KMS-11 (cell line): ENCODE measurements at regions not wholly inside any gene's neighbourhood (a gene's known extent, or its start where the extent isn't known, plus 50 kb on each side); places are given as distances from the start of the nearest gene placed in this dataset.

Experiments used
- H2AFZ ChIP-seq: fragments of 200-600 bp; sonication (generic); 2 replicates; pipeline ENCODE4 v1.6.1; 2016; ENCODE audit warnings: antibody characterized with exemption, mixed run types, low read depth
- H3K27ac ChIP-seq: fragments of 200-600 bp; sonication (generic); 2 replicates; pipeline ENCODE4 v1.6.1; 2016; ENCODE audit warnings: mild to moderate bottlenecking, mixed run types
- H3K27me3 ChIP-seq: fragments of 200-600 bp; sonication (generic); 2 replicates; pipeline ENCODE4 v1.6.1; 2017; ENCODE audit warnings: mild to moderate bottlenecking, low read depth, mixed run types, moderate library complexity; ENCODE audit not compliant: insufficient read depth
- H3K36me3 ChIP-seq: fragments of 200-600 bp; sonication (generic); 2 replicates; pipeline ENCODE4 v1.6.1; 2017; ENCODE audit warnings: mild to moderate bottlenecking, mixed run types; ENCODE audit not compliant: insufficient read depth
- H3K4me1 ChIP-seq: fragments of 200-600 bp; sonication (generic); 2 replicates; pipeline ENCODE4 v1.6.1; 2016; ENCODE audit warnings: mild to moderate bottlenecking, low read depth, mixed run types; ENCODE audit not compliant: poor library complexity, severe bottlenecking
- H3K4me2 ChIP-seq: fragments of 200-600 bp; sonication (generic); 2 replicates; pipeline ENCODE4 v1.7.0; 2016; ENCODE audit warnings: mild to moderate bottlenecking, mixed run types
- H3K4me3 ChIP-seq: fragments of 200-600 bp; sonication (generic); IDR thresholded peaks from 2 replicates; pipeline ENCODE4 v1.6.1; 2017; ENCODE audit warnings: low read depth, low read length, mixed read lengths; ENCODE audit not compliant: insufficient read depth
- H3K79me2 ChIP-seq: fragments of 200-600 bp; sonication (generic); 2 replicates; pipeline ENCODE4 v1.6.1; 2016; ENCODE audit warnings: low read depth, mixed run types; ENCODE audit not compliant: insufficient read depth
- H3K9ac ChIP-seq: fragments of 200-600 bp; sonication (generic); 2 replicates; pipeline ENCODE4 v1.6.1; 2016; ENCODE audit warnings: mild to moderate bottlenecking, mixed run types
- H4K20me1 ChIP-seq: fragments of 200-600 bp; sonication (generic); 2 replicates; pipeline ENCODE4 v1.6.1; 2016; ENCODE audit warnings: mild to moderate bottlenecking, mixed run types; ENCODE audit not compliant: insufficient read depth
- TF ChIP-seq, protein P1 (sequence below): fragments of 200-600 bp; sonication (generic); conservative IDR thresholded peaks from 2 replicates; pipeline ENCODE4 v1.6.1; 2017; ENCODE audit warnings: low read depth, mild to moderate bottlenecking, antibody characterized with exemption, low read length, moderate library complexity, mixed read lengths

DNA sequence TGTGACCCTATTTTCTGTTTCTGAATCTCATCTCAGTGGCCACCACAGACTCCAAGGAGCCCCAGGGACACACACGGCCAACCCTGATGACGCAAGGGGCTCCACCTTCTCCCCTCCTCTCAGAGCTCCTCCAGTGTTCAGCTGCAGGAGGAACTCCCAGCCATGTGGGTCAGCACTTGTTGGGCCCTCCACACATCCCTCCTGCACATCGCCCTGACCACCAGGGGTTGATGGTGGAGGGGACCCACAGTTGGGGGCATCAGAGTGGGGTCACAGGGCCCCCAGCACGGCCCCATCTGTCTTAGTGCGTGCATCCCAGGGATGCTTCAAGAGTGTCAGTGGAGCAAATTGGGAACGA lies 499.6 kb downstream of the BRD1 start:
- Histone ChIP-seq H3K4me1 (no peaks in the 10 kb centered on the region), H3K9ac (no peak overlapping the region), H3K27ac (no peak overlapping the region), H3K4me2 (no peak overlapping the region), H3K36me3 (no peaks in the 10 kb centered on the region), H3K79me2 (no peaks in the 10 kb centered on the region), H3K27me3 (no peaks in the 10 kb centered on the region), H2AFZ (no peak overlapping the region), H3K4me3 (no peak overlapping the region), H4K20me1 (no peaks in the 10 kb centered on the region)
- TF ChIP-seq, protein P1, sequence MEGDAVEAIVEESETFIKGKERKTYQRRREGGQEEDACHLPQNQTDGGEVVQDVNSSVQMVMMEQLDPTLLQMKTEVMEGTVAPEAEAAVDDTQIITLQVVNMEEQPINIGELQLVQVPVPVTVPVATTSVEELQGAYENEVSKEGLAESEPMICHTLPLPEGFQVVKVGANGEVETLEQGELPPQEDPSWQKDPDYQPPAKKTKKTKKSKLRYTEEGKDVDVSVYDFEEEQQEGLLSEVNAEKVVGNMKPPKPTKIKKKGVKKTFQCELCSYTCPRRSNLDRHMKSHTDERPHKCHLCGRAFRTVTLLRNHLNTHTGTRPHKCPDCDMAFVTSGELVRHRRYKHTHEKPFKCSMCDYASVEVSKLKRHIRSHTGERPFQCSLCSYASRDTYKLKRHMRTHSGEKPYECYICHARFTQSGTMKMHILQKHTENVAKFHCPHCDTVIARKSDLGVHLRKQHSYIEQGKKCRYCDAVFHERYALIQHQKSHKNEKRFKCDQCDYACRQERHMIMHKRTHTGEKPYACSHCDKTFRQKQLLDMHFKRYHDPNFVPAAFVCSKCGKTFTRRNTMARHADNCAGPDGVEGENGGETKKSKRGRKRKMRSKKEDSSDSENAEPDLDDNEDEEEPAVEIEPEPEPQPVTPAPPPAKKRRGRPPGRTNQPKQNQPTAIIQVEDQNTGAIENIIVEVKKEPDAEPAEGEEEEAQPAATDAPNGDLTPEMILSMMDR, result no peak

DNA sequence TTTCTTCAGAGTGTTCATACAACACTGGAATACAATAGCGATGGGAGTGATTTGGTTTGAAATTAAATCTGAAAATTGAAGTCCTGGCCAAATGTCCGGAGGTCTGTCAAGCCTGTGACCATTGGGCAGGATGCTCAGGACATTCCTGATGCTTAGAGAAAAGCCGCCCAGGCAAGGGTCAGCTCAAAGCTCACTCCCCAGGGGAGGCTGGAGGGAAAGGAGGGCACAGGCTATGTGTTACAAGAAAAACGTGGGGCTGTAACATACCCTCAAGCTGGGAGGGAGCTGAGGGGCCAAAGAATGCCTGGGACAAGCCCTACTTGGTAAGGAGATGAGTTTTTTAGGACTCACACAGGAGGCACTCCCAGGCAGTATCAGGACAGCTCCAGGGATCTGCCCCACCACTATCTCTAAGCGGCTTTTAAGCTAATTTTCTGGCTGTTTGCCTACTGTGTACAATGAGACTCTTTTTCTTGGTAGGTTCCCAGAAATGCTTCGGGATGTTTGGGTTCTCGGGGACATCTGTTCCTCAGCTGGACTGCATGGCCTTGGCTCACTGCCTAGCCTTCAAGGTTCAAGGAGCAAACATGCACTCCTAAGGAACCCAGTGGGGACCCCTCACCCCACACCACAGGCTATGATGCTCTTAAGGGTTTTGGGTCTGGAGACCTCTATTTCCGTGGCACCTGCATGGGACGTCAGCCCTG lies 500.1 kb downstream of the BRD1 start:
- no peaks in the 10 kb centered on the region for H3K36me3 ChIP-seq
- no peak overlapping the region for H2AFZ ChIP-seq
- H3K4me1 ChIP-seq, result no peaks in the 10 kb centered on the region
- no peaks in the 10 kb centered on the region for H3K27me3 ChIP-seq
- H3K9ac ChIP-seq, result no peak overlapping the region
- no peak overlapping the region for H3K4me2 ChIP-seq
- H3K4me3 ChIP-seq, result no peak overlapping the region
- H3K27ac ChIP-seq, result no peak overlapping the region
- no peaks in the 10 kb centered on the region for H4K20me1 ChIP-seq
- H3K79me2 ChIP-seq, result no peaks in the 10 kb centered on the region
- TF ChIP-seq, protein P1, result no peak

DNA sequence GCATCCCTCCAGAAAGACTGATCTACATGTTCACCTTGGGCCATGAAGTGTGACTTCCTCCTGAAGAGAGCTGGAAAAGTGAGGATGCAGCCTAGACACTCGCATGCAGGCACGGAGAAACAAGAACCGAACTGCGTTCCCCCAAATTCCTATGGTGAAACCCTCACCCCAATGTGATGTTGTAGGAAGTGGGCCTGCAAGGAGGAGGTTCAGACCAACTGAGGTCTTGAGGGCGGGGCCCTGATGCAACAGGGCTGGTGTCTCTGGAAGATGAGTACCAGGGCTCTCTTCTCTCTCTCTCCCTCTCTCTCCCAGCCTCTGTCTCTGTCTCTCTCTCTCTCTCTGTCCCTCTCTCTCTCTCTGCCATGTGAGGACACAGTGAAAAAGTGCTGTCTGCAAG lies 501.1 kb downstream of the BRD1 start:
- TF ChIP-seq, protein P1, result no peak
- no peak overlapping the region for H2AFZ ChIP-seq
- no peaks in the 10 kb centered on the region for H3K27me3 ChIP-seq
- H3K4me2 ChIP-seq, result no peak overlapping the region
- H3K27ac ChIP-seq, result no peak overlapping the region
- no peak overlapping the region for H3K4me3 ChIP-seq
- H3K9ac ChIP-seq, result no peak overlapping the region
- no peaks in the 10 kb centered on the region for H3K79me2 ChIP-seq
- H3K4me1 ChIP-seq, result no peaks in the 10 kb centered on the region
- H4K20me1 ChIP-seq, result no peaks in the 10 kb centered on the region
- H3K36me3 ChIP-seq, result no peaks in the 10 kb centered on the region

DNA sequence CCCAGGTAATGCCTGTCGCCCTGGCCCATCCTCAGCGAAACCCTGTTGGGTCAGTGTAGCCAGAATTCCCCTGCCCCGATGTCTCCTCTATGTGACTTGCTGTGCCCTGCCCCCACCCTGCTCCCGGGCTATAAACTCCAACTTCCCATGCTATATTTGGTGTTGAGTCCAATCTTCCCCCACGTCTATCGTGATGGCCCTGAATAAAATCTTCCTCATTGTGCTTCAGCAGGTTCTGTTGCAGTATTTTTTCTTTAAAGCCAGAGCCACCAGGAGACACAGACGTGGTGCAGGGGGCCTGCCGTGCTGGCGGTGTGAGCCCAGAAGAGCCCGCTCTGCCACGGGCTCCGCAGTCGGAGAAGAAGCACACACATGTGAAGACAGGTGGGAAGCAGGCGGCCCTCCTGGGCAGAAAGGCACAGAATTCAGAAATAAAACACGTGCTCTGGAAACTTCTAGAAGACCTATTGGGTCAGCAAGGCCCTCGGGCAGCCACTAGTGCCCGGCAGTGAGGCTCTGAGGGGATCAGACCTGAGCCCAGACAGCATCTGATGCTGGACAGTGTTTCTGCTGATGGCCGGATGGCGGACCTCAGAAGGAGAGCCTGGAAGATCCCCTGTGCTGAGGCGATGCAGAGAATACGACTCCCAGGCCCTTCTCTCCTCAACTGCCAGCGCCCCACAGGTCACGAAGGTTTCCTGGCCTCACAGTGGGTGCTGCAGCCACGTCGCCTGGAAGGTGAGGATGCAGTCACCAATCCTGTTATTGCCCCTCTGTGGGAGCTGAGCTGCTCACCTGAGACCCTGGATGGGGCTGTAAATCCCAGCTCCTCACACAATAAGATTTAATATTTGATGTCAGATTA lies 501.9 kb downstream of the BRD1 start:
- Histone ChIP-seq H3K27me3 (no peaks in the 10 kb centered on the region), H4K20me1 (no peaks in the 10 kb centered on the region), H3K4me2 (no peak overlapping the region), H3K4me1 (no peaks in the 10 kb centered on the region), H3K79me2 (no peaks in the 10 kb centered on the region), H3K36me3 (no peaks in the 10 kb centered on the region), H3K4me3 (no peak overlapping the region), H3K27ac (no peak overlapping the region), H3K9ac (no peak overlapping the region), H2AFZ (no peak overlapping the region)
- TF ChIP-seq, protein P1, result no peak
